H1 (cell line): ENCODE measurements at regions not wholly inside any gene's neighbourhood (a gene's known extent, or its start where the extent isn't known, plus 50 kb on each side); places are given as distances from the start of the nearest gene placed in this dataset.

Experiments used
- CHD7 ChIP-seq: fragments of 300-600 bp; sonication (generic); IDR thresholded peaks from 2 replicates; pipeline ENCODE4 v1.7.1; 2012; ENCODE audit warnings: low read length, moderate library complexity, mild to moderate bottlenecking, inconsistent platforms; ENCODE audit not compliant: insufficient replicate concordance

- no peak for TF ChIP-seq CHD7
- TF ChIP-seq, all 59 proteins: peak for 0
Observed at GRCh38 chr18:77365667-77366066, 116.0 kb downstream of the GALR1 start (continued).
